Glutamatergic neuron (in vitro differentiated cells): ENCODE measurements at regions not wholly inside any gene's neighbourhood (a gene's known extent, or its start where the extent isn't known, plus 50 kb on each side); places are given as distances from the start of the nearest gene placed in this dataset.

ENCODE experiments used
- DNase-seq: peaks from one replicate; pipeline ENCODE4 v3.0.0; 2022
- H3K27ac Mint-ChIP-seq: one replicate; pipeline ENCODE4 v1.8.0; 2020; ENCODE audit warnings: mild to moderate bottlenecking, mixed read lengths, inconsistent platforms; ENCODE audit not compliant: unreplicated experiment
- H3K27me3 Mint-ChIP-seq: one replicate; pipeline ENCODE4 v1.8.0; 2020; ENCODE audit warnings: mild to moderate bottlenecking, moderate library complexity, mixed read lengths, inconsistent platforms; ENCODE audit not compliant: unreplicated experiment
- H3K36me3 Mint-ChIP-seq: one replicate; pipeline ENCODE4 v1.8.0; 2020; ENCODE audit warnings: mild to moderate bottlenecking, mixed read lengths, inconsistent platforms; ENCODE audit not compliant: unreplicated experiment
- H3K4me1 Mint-ChIP-seq: one replicate; pipeline ENCODE4 v1.8.0; 2020; ENCODE audit warnings: mild to moderate bottlenecking, low read depth, mixed read lengths, inconsistent platforms; ENCODE audit not compliant: unreplicated experiment
- H3K4me3 Mint-ChIP-seq: one replicate; pipeline ENCODE4 v1.8.0; 2020; ENCODE audit warnings: mild to moderate bottlenecking, mixed read lengths, inconsistent platforms; ENCODE audit not compliant: unreplicated experiment
- H3K9me3 Mint-ChIP-seq: one replicate; pipeline ENCODE4 v1.8.0; 2020; ENCODE audit warnings: mild to moderate bottlenecking, moderate library complexity, mixed read lengths, inconsistent platforms; ENCODE audit not compliant: unreplicated experiment
- TF ChIP-seq, protein P1 (sequence below): fragments of 200-600 bp; sonication (generic); IDR thresholded peaks from one replicate; pipeline ENCODE4 v1.5.0; 2021; ENCODE audit not compliant: partially characterized antibody, unreplicated experiment

DNA sequence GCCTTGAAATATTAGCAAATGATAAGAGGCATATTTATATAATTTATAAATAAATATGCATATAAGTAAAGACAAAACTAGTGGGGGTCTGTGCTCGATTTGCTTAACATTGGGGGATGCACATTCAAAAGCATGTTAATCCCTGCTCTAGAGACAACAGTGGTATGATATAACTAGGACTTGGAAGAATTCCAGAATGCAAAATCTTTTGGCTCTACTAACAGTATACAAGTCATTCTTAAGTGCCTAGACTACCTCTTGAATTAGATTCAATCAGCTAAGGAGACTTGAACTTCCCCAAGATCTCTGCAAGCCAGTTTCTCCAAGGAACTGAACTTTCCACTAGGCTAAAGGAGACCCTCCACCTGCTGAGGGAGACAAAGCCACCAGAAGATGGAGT is 282.7 kb upstream of the RORA start:
- Mint-ChIP-seq H3K27me3 (no peaks in the 10 kb centered on the region), H3K4me3 (no peak overlapping the region), H3K27ac (no peak overlapping the region), H3K36me3 (no peaks in the 10 kb centered on the region), H3K9me3 (no peaks in the 10 kb centered on the region), H3K4me1 (no peaks in the 10 kb centered on the region)
- TF ChIP-seq, protein P1, sequence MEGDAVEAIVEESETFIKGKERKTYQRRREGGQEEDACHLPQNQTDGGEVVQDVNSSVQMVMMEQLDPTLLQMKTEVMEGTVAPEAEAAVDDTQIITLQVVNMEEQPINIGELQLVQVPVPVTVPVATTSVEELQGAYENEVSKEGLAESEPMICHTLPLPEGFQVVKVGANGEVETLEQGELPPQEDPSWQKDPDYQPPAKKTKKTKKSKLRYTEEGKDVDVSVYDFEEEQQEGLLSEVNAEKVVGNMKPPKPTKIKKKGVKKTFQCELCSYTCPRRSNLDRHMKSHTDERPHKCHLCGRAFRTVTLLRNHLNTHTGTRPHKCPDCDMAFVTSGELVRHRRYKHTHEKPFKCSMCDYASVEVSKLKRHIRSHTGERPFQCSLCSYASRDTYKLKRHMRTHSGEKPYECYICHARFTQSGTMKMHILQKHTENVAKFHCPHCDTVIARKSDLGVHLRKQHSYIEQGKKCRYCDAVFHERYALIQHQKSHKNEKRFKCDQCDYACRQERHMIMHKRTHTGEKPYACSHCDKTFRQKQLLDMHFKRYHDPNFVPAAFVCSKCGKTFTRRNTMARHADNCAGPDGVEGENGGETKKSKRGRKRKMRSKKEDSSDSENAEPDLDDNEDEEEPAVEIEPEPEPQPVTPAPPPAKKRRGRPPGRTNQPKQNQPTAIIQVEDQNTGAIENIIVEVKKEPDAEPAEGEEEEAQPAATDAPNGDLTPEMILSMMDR = no peak
- DNase-seq = no peak

- Mint-ChIP-seq H3K4me1 (no peaks in the 10 kb centered on the region), H3K9me3 (no peaks in the 10 kb centered on the region), H3K27me3 (no peaks in the 10 kb centered on the region), H3K4me3 (no peak overlapping the region), H3K27ac (no peak overlapping the region), H3K36me3 (no peaks in the 10 kb centered on the region)
- DNase-seq = no peak
- TF ChIP-seq, protein P1 = no peak
Observed at GRCh38 chr15:61511089-61511488, 282.0 kb upstream of the RORA start.

- TF ChIP-seq, protein P1 = no peak
- Mint-ChIP-seq H3K27ac (no peak overlapping the region), H3K36me3 (peaks cover 3% of the 10 kb centered on the region), H3K4me1 (no peaks in the 10 kb centered on the region), H3K27me3 (no peaks in the 10 kb centered on the region), H3K4me3 (no peak overlapping the region), H3K9me3 (no peaks in the 10 kb centered on the region)
- no peak for DNase-seq
Observed at GRCh38 chr15:61509327-61509840, 280.3 kb upstream of the RORA start.

GRCh38 chr15:61503383-61503969 is 274.4 kb upstream of the RORA start:
- H3K4me3 Mint-ChIP-seq = no peak overlapping the region
- no peaks in the 10 kb centered on the region for H3K4me1 Mint-ChIP-seq
- no peaks in the 10 kb centered on the region for H3K9me3 Mint-ChIP-seq
- peaks cover 4% of the 10 kb centered on the region for H3K36me3 Mint-ChIP-seq
- H3K27ac Mint-ChIP-seq = no peak overlapping the region
- no peaks in the 10 kb centered on the region for H3K27me3 Mint-ChIP-seq
- TF ChIP-seq, protein P1 = no peak
- DNase-seq = no peak

- H3K36me3 Mint-ChIP-seq = peaks cover 4% of the 10 kb centered on the region
- no peak overlapping the region for H3K4me3 Mint-ChIP-seq
- H3K4me1 Mint-ChIP-seq = no peaks in the 10 kb centered on the region
- TF ChIP-seq, protein P1 = no peak
- DNase-seq = no peak
- H3K27ac Mint-ChIP-seq = no peak overlapping the region
- H3K27me3 Mint-ChIP-seq = no peaks in the 10 kb centered on the region
- no peaks in the 10 kb centered on the region for H3K9me3 Mint-ChIP-seq
Observed at GRCh38 chr15:61501815-61502389, 272.8 kb upstream of the RORA start.
